Right cardiac atrium (tissue), 5 donors: ENCODE measurements at regions not wholly inside any gene's neighbourhood (a gene's known extent, or its start where the extent isn't known, plus 50 kb on each side); places are given as distances from the start of the nearest gene placed in this dataset.
A peak's percentile ranks its signal among the peaks of the same experiment; 100 is the strongest.

Source experiments
- ATAC-seq, 2 donors: fragments of 200-7000 bp; cut with Tn5 transposase; one replicate each; pipeline versions ENCODE4 v1.8.0 to v1.9.1; 2020; ENCODE audit warnings: moderate library complexity in 2 of 2, mild to moderate bottlenecking in 1 of 2
- DNase-seq, 3 donors: peaks; one replicate each; pipeline ENCODE4 v3.0.0-alpha.2; 2020
- H3K27ac ChIP-seq: one replicate; pipeline ENCODE4 v1.5.1; 2013; ENCODE audit warnings: mild to moderate bottlenecking, low read length, control low read depth, moderate library complexity
- H3K27me3 ChIP-seq: one replicate; pipeline ENCODE4 v1.6.1; 2013; ENCODE audit not compliant: control insufficient read depth, insufficient read depth
- H3K4me1 ChIP-seq: one replicate; pipeline ENCODE4 v1.6.1; 2013; ENCODE audit warnings: low read length; ENCODE audit not compliant: control insufficient read depth, insufficient read depth
- H3K4me3 ChIP-seq: one replicate; pipeline ENCODE4 v1.5.1; 2013; ENCODE audit warnings: low read length, control low read depth
- H3K9me3 ChIP-seq: one replicate; pipeline ENCODE4 v1.6.1; 2013; ENCODE audit warnings: low read length; ENCODE audit not compliant: control insufficient read depth
- WGBS: extraction: QIAGEN DNeasy Blood & Tissue Kit; methylation state at CpG from one replicate; pipeline ENCODE4 v1.1.7; 2013; 5-methylcytosine and 5-hydroxymethylcytosine counted together
- intact Hi-C, 4 donors: fragments of 100-400 bp; cut with DNase I; formaldehyde crosslinking; loops; one replicate each; pipeline versions ENCODE4 v1.11.0 to v1.14.0; 2022 to 2023
- donor health status: healthy with polysubstance abuse.
- donor health status: DM: no; HTN: yes; CAD: no.
- donor health status: DM: no; HTN: no; CAD: no.
- donor health status: DM: no; HTN: yes; CAD: no; lungs with severe emphysema.
- donor health status: DM: yes; HTN: yes; CAD: no.

DNA sequence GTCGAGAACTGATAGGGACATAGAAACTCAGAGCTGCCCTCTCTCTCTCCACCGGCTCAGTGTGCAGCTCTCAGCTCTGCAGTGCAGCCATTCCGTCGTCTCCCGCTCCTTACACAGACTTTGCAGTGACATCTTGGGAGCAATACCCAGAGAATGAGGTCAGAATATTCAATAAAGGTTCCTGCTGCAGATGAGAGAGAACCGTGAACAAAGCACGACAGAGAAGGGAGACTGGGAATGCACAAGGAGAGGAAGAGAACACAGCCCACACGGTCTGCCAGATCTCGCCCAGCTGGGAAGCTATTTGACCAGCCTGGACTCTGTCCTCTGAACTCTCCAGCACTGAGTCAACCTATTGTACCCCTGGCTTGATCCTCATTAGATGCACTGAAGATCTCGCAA, 118.0 kb upstream of the PPARGC1A start:
- DNase-seq, result peak in 1 of 3 donors; percentile 37
- no peak overlapping the region for H3K4me3 ChIP-seq
- H3K9me3 ChIP-seq, result no peaks in the 10 kb centered on the region
- ATAC-seq, result peak in 1 of 2 donors; percentile 36
- intact Hi-C loops, result no loop called here
- WGBS, result 55% methylated on average over 10 of the region's 10 CpGs
- no peaks in the 10 kb centered on the region for H3K27me3 ChIP-seq
- H3K4me1 ChIP-seq, result peaks cover 3% of the 10 kb centered on the region
- no peak overlapping the region for H3K27ac ChIP-seq

- no peak for ATAC-seq
- Histone ChIP-seq H3K27me3 (no peaks in the 10 kb centered on the region), H3K27ac (no peak overlapping the region), H3K9me3 (no peaks in the 10 kb centered on the region), H3K4me3 (no peak overlapping the region), H3K4me1 (peaks cover 3% of the 10 kb centered on the region)
- no peak for DNase-seq
- 86% methylated on average over 1 of the region's 1 CpG for WGBS
- intact Hi-C loops, result no loop called here
Measured at GRCh38 chr4:24006269-24006668, 116.4 kb upstream of the PPARGC1A start.

DNA sequence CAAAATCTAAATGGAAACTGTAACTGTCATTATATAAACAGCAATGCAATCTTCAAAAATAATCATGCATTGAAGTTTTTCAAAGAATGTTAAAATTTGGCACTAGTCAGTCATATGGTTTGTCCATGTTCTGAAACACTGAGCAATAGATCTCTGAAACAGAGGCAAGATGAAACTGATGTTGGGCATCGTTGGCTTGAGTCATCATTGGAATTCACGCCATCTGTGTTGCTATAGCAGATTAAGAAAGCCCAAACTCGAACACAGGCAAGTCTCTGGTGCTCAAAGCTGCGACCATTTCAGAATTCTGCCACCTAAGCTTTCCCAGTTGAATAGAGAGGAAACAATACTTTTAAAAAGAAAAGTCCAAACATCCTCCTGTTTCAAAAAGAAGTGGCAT, 114.1 kb upstream of the PPARGC1A start:
- Histone ChIP-seq H3K27me3 (no peaks in the 10 kb centered on the region), H3K27ac (no peak overlapping the region), H3K9me3 (no peaks in the 10 kb centered on the region), H3K4me1 (peaks cover 3% of the 10 kb centered on the region), H3K4me3 (no peak overlapping the region)
- no peak for DNase-seq
- ATAC-seq, result no peak
- WGBS, result 66% methylated on average over 4 of the region's 4 CpGs
- intact Hi-C loops, result no loop called here

GRCh38 chr4:24003496-24003895, 113.6 kb upstream of the PPARGC1A start:
- Histone ChIP-seq H3K27me3 (no peaks in the 10 kb centered on the region), H3K27ac (no peak overlapping the region), H3K9me3 (no peaks in the 10 kb centered on the region), H3K4me1 (peaks cover 3% of the 10 kb centered on the region), H3K4me3 (no peak overlapping the region)
- intact Hi-C loops, result no loop called here
- WGBS, result 53% methylated on average over 3 of the region's 3 CpGs
- ATAC-seq (no peak), DNase-seq (no peak)

- Histone ChIP-seq H3K27ac (no peak overlapping the region), H3K9me3 (no peaks in the 10 kb centered on the region), H3K4me1 (no peaks in the 10 kb centered on the region), H3K4me3 (no peak overlapping the region), H3K27me3 (no peaks in the 10 kb centered on the region)
- intact Hi-C loops, result no loop called here
- WGBS, result 77% methylated on average over 7 of the region's 7 CpGs
- ATAC-seq (no peak), DNase-seq (no peak)
Measured at GRCh38 chr4:24002330-24002966, 112.6 kb upstream of the PPARGC1A start.

GRCh38 chr4:24001486-24002329, 111.9 kb upstream of the PPARGC1A start:
- 43% methylated on average over 8 of the region's 8 CpGs for WGBS
- ATAC-seq (no peak), DNase-seq (no peak)
- no peak overlapping the region for H3K27ac ChIP-seq
- no peaks in the 10 kb centered on the region for H3K9me3 ChIP-seq
- intact Hi-C loops, result no loop called here
- H3K4me3 ChIP-seq, result no peak overlapping the region
- H3K4me1 ChIP-seq, result no peaks in the 10 kb centered on the region
- H3K27me3 ChIP-seq, result no peaks in the 10 kb centered on the region

DNA sequence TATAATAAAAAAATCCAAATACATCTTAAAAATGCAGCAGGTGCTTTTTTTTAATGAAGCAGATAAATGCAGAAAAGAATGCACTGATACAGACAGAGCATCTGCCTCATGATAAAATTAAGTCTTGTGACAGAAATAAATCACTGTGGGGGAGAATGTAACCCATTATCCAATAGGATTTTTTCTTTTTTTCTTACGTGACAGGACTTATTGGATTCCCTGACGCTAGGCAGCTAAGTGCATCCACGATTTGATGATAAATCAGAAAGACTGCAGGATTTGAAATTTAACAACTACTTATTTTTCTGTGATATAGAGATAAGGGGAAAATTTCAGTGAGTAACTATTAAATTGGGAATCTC, 110.6 kb upstream of the PPARGC1A start:
- Histone ChIP-seq H3K27ac (no peak overlapping the region), H3K4me1 (no peaks in the 10 kb centered on the region), H3K27me3 (no peaks in the 10 kb centered on the region), H3K9me3 (no peaks in the 10 kb centered on the region), H3K4me3 (no peak overlapping the region)
- 48% methylated on average over 3 of the region's 3 CpGs for WGBS
- intact Hi-C loops, result no loop called here
- ATAC-seq (no peak), DNase-seq (no peak)

- ATAC-seq, result no peak
- WGBS, result 67% methylated on average over 17 of the region's 17 CpGs
- DNase-seq, result no peak
- Histone ChIP-seq H3K27me3 (no peaks in the 10 kb centered on the region), H3K4me3 (no peak overlapping the region), H3K9me3 (no peaks in the 10 kb centered on the region), H3K4me1 (no peaks in the 10 kb centered on the region), H3K27ac (no peak overlapping the region)
- intact Hi-C loops, result no loop called here
Measured at GRCh38 chr4:23999714-24000469, 110.0 kb upstream of the PPARGC1A start.

- 80% methylated on average over 1 of the region's 1 CpG for WGBS
- ATAC-seq, result no peak
Measured at GRCh38 chr4:23993373-23993772, 103.5 kb upstream of the PPARGC1A start.

GRCh38 chr4:23991444-23991843, 101.6 kb upstream of the PPARGC1A start:
- intact Hi-C loops, result no loop called here
- ATAC-seq, result no peak

More at GRCh38 chr4:23993373-23993772, 103.5 kb upstream of the PPARGC1A start:
- H3K27me3 ChIP-seq, result no peaks in the 10 kb centered on the region
- no peak overlapping the region for H3K27ac ChIP-seq
- DNase-seq, result no peak
- intact Hi-C loops, result no loop called here
- H3K9me3 ChIP-seq, result no peaks in the 10 kb centered on the region
- no peaks in the 10 kb centered on the region for H3K4me1 ChIP-seq
- H3K4me3 ChIP-seq, result no peak overlapping the region

DNA sequence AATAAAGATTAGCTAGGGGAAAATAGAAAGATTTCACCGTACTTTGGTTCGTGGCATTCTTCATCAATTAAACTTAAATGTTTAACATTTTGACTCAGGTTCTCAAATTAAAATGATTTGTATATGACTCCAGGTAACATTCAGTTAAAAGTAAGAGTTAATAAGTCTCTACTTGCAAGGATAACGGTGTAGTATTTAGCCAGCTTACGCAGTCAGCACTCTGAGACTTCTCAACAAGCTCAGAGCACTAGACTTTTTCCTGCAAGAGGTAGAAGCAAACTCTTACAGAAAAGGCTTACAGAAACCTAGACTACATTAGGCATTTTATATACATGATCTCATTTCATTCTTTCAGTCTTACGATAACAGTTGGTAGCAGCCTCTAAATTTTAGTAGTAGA, 96.4 kb upstream of the PPARGC1A start:
- ATAC-seq, result no peak
- intact Hi-C loops, result no loop called here
- no peak for DNase-seq
- no peak overlapping the region for H3K4me3 ChIP-seq
- H3K4me1 ChIP-seq, result no peaks in the 10 kb centered on the region
- no peak overlapping the region for H3K27ac ChIP-seq
- 74% methylated on average over 5 of the region's 5 CpGs for WGBS
- no peaks in the 10 kb centered on the region for H3K9me3 ChIP-seq
- H3K27me3 ChIP-seq, result no peaks in the 10 kb centered on the region

More at GRCh38 chr4:23991444-23991843, 101.6 kb upstream of the PPARGC1A start:
- Histone ChIP-seq H3K9me3 (no peaks in the 10 kb centered on the region), H3K4me3 (no peak overlapping the region), H3K4me1 (no peaks in the 10 kb centered on the region), H3K27ac (no peak overlapping the region), H3K27me3 (no peaks in the 10 kb centered on the region)
- 51% methylated on average over 1 of the region's 1 CpG for WGBS
- no peak for DNase-seq
